ENCODE measurements at regions not wholly inside any gene's neighbourhood (a gene's known extent, or its start where the extent isn't known, plus 50 kb on each side); places are given as distances from the start of the nearest gene placed in this dataset.
"Not testable (repeated sequence)": the region's sequence is repeated elsewhere in the genome, so short reads cannot be mapped to it uniquely, and the experiment has no call there.

- H3K4me1 Mint-ChIP-seq, H3K9me3 Mint-ChIP-seq: not testable (repeated sequence)
Measured at GRCh38 chr2:89537862-89538261, 846.4 kb downstream of the RPIA start.

DNA sequence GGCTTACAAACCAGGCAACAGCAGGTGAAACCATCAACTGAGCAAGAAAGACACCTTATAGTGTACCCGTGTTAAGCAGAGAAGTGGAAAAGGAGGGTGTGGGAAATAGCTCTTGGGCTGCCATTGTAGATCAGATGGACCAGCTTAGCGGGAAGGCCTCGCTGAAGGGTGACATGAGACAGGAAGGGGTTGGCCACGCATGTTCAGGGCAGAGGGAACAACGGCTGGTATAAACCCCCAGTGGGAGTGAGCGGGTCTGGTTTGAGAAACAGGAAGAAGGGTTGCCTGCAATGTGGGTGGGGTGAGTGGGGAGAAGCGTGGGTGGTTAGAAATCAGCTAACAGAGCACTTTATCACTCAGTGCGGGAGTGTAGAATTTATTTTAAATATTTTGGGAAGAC is 852.6 kb downstream of the RPIA start:
- H3K4me1 Mint-ChIP-seq; H3K27me3 Mint-ChIP-seq; H3K9me3 Mint-ChIP-seq; H3K27ac Mint-ChIP-seq; H3K4me3 Mint-ChIP-seq; ATAC-seq (replicated peaks); H3K36me3 Mint-ChIP-seq; DNase-seq: not testable (repeated sequence)

More at GRCh38 chr2:89537862-89538261, 846.4 kb downstream of the RPIA start:
- ATAC-seq (replicated peaks); H3K4me3 Mint-ChIP-seq; H3K27me3 Mint-ChIP-seq; DNase-seq; H3K27ac Mint-ChIP-seq; H3K36me3 Mint-ChIP-seq: not testable (repeated sequence)

GRCh38 chr2:89579154-89579553 is 887.7 kb downstream of the RPIA start:
- not testable (repeated sequence) for H3K27me3 Mint-ChIP-seq; H3K9me3 Mint-ChIP-seq; DNase-seq; H3K27ac Mint-ChIP-seq; H3K4me1 Mint-ChIP-seq; H3K4me3 Mint-ChIP-seq; H3K36me3 Mint-ChIP-seq; ATAC-seq (replicated peaks)

DNA sequence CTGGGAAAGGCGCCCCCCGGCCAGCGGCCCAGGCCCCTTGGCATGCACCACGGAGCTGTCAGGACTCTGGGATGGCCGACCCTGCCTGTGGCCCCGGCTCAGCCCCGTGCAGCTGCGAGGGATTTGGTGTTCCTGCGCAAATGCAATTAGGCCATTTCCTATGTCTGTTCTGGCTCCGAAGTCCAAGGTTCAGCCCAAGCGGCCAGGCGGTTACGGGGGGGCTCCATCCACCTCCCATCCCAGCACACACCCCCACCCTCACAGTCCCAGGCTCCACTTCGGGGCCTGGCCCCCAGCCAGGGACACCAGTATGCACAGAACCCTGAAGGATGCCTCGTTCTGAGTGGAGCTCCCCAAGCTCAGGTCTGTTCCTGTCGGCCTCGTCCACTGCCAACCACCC is 891.3 kb downstream of the RPIA start:
- not testable (repeated sequence) for H3K36me3 Mint-ChIP-seq; H3K4me3 Mint-ChIP-seq; H3K27ac Mint-ChIP-seq; DNase-seq; H3K9me3 Mint-ChIP-seq; H3K4me1 Mint-ChIP-seq; ATAC-seq (replicated peaks); H3K27me3 Mint-ChIP-seq

- not testable (repeated sequence) for H3K27me3 Mint-ChIP-seq; H3K9me3 Mint-ChIP-seq; H3K36me3 Mint-ChIP-seq; DNase-seq; H3K4me1 Mint-ChIP-seq; ATAC-seq (replicated peaks); H3K4me3 Mint-ChIP-seq; H3K27ac Mint-ChIP-seq
Measured at GRCh38 chr2:89584046-89584445, 892.6 kb downstream of the RPIA start.

DNA sequence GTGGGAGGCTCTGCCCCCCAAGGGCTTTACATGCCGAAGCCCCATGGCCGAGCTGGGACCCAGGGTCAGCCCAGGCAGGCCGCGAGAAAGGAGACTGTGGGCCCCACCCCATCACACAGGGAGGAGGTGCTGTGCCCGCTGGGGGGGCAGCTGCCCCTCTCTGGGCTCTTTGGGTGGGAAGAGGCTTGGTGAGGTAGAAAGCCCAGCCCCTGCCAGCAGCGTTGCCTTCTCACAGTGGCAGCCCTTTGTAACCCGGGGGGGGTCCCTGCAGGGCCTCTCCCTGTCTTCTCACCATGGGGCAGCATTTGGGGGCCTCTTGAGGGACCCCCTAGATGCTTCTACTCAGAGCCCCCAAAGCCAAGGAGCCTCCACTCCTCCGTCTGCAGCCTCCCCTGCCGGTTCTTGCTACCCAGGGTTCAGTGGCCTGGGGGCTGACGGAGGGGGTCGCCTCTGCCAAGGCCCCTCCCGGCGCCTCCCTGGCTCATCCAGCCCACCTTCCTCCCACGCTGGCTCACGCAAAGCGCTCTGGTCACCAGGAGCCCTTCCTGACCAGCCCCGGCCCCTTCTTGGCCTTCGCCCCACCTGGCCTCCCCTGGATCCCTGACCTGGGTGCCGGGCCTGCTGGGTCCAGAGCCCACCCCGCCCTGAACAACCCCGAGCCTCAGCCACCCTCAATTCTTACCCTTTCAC is 893.5 kb downstream of the RPIA start:
- not testable (repeated sequence) for H3K36me3 Mint-ChIP-seq
- peak overlapping the region; percentile 81 to 89 for H3K4me3 Mint-ChIP-seq

GRCh38 chr2:89585558-89585920 is 894.1 kb downstream of the RPIA start:
- DNase-seq (peak; percentile 21), ATAC-seq (replicated peaks) (peak; percentile 100)
- H3K27me3 Mint-ChIP-seq, H3K36me3 Mint-ChIP-seq, H3K4me1 Mint-ChIP-seq, H3K9me3 Mint-ChIP-seq: not testable (repeated sequence)
- peak overlapping the region; percentile 81 to 89 for H3K4me3 Mint-ChIP-seq
- H3K27ac Mint-ChIP-seq, result peak overlapping the region; percentile 56

More for the DNA sequence above, 893.5 kb downstream of the RPIA start:
- ATAC-seq (replicated peaks); DNase-seq; H3K4me1 Mint-ChIP-seq; H3K27ac Mint-ChIP-seq; H3K27me3 Mint-ChIP-seq; H3K9me3 Mint-ChIP-seq: not testable (repeated sequence)

DNA sequence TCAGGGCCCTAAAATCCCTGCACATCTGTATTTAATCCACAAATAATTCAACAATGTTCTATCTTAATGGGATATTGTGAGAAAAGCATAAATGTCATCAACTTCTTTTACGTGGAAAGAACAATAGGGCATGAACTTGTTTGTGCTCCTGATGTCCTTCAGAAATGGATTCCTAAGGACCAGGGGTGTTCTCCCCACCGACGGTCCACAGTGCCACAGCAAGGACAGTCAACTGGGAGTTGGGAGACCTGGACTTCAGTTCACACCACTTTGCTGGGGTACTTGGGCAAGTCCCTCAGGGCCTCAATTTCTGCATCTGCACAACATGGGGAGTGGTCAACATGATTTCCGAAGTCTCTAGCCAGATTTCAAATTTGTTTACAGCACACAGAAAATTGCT is 908.4 kb downstream of the RPIA start:
- not testable (repeated sequence) for H3K36me3 Mint-ChIP-seq; ATAC-seq (replicated peaks); DNase-seq; H3K27me3 Mint-ChIP-seq; H3K4me1 Mint-ChIP-seq; H3K4me3 Mint-ChIP-seq; H3K9me3 Mint-ChIP-seq; H3K27ac Mint-ChIP-seq

DNA sequence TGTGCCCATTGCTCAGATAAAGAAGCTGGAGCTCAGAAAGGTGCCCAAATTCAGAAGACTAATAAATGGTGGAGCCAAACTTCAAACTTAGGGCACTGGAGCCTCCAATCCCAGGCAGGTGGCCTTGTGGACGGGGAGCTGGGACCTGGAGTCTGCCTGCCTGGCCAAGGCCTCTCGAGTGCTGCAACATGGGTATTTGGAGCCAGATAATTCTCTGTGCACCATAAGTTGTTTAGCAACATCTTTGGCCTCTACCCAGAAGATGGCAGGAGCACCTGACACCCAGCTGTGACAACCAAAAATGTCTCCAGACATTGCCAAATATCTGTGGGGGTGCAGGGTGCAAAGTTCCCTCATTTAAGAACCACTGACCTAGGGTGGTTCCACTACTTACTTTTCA is 915.0 kb downstream of the RPIA start:
- DNase-seq; H3K9me3 Mint-ChIP-seq; H3K36me3 Mint-ChIP-seq; H3K4me3 Mint-ChIP-seq; H3K4me1 Mint-ChIP-seq; ATAC-seq (replicated peaks); H3K27ac Mint-ChIP-seq: not testable (repeated sequence)
- H3K27me3 Mint-ChIP-seq, result peaks cover 12 to 16% of the 10 kb centered on the region in 2 donors

DNA sequence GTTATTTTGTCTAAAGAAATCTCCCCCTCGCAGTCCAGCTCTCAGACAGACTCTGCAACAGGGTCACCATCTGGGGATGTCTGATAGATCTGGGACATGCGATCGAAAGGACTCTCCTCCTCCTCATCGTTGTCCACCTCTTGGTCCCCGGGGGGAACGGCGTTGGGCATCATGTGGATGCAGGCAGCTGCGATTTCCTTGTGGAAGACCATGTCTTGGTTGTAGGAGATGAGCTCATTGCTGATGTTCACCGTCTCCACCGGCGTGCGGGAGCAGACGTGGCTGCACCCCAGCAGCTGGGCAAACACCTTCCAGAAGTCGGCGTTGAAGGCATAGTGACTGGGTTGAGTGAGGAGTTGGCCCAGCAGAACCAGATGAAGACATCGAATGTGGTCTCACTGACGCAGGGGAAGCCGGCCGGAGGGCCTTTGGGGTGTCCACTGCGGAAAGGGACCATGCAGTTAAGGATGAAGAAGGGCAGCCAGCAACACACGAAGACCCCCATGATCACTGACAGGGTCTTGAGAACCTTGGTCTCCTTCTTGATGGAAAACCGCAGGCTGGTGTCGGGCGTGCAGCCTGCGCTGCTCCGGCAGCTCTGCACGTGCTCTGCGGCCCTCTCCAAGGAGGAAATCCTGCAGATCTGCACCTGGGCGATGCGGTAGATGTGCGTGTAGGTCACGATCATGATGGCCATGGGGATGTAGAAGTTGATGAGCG is 918.9 kb downstream of the RPIA start:
- not testable (repeated sequence) for H3K36me3 Mint-ChIP-seq; H3K4me3 Mint-ChIP-seq; DNase-seq; H3K27ac Mint-ChIP-seq; H3K4me1 Mint-ChIP-seq; H3K9me3 Mint-ChIP-seq; ATAC-seq (replicated peaks)
- H3K27me3 Mint-ChIP-seq, result peaks cover 20 to 28% of the 10 kb centered on the region in 2 donors

- not testable (repeated sequence) for H3K9me3 Mint-ChIP-seq; ATAC-seq (replicated peaks); H3K4me3 Mint-ChIP-seq; H3K27ac Mint-ChIP-seq; H3K4me1 Mint-ChIP-seq; DNase-seq; H3K36me3 Mint-ChIP-seq
- peaks cover 20 to 28% of the 10 kb centered on the region in 2 donors for H3K27me3 Mint-ChIP-seq
Measured at GRCh38 chr2:89610927-89611515, 919.5 kb downstream of the RPIA start.

DNA sequence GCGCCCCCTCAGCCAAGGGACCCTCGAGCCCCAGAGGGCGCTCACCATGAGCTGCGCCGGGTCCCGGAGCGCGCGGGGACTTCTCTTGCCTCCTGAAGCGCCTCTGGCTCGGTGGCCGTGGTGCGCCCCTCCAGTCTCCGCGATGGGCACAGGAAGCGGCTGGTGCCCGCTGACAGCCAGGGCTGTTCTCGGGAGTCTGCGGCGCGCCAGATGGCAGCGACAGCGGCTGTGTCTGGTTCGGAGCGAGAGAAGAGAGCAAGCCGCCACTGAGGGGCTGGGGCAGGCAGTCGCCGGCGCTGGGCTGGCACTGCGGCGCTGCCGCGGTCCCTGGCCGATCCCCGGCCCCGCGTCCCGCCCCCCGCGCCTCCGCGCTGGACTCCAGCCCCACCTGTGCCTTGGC is 920.2 kb downstream of the RPIA start:
- H3K4me3 Mint-ChIP-seq; H3K4me1 Mint-ChIP-seq; DNase-seq; H3K36me3 Mint-ChIP-seq; H3K27ac Mint-ChIP-seq; H3K9me3 Mint-ChIP-seq; ATAC-seq (replicated peaks): not testable (repeated sequence)
- peaks cover 20 to 28% of the 10 kb centered on the region in 2 donors for H3K27me3 Mint-ChIP-seq

- H3K9me3 Mint-ChIP-seq; H3K36me3 Mint-ChIP-seq; H3K27me3 Mint-ChIP-seq; ATAC-seq (replicated peaks); DNase-seq; H3K27ac Mint-ChIP-seq; H3K4me1 Mint-ChIP-seq; H3K4me3 Mint-ChIP-seq: not testable (repeated sequence)
Measured at GRCh38 chr2:89649268-89649667, 957.8 kb downstream of the RPIA start.

DNA sequence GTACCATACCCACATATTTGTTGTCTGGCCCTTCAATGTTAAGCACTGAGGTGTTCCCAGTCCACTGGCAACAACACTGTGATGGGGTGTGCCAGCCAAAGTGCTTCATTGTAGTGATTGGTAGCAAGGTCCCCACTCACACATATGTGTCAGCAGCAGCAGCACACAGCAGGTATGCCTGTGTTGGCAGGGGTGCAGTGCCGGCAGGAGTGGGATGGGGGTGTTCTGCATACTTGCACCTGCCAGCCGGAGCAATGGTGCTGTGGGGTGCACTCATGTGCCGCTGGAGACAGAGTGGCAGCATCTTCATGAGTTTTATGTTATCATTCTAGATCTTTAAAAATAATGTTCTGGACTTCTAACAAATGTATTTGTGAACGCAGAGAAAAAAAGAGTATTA is 987.8 kb downstream of the RPIA start:
- DNase-seq; H3K9me3 Mint-ChIP-seq; H3K36me3 Mint-ChIP-seq; H3K4me3 Mint-ChIP-seq; H3K4me1 Mint-ChIP-seq; H3K27ac Mint-ChIP-seq; ATAC-seq (replicated peaks): not testable (repeated sequence)
- H3K27me3 Mint-ChIP-seq, result peaks cover 8 to 38% of the 10 kb centered on the region in 2 donors
